Breast epithelium (tissue), 4 donors: ENCODE measurements at regions not wholly inside any gene's neighbourhood (a gene's known extent, or its start where the extent isn't known, plus 50 kb on each side); places are given as distances from the start of the nearest gene placed in this dataset.

Source experiments
- DNase-seq, 2 donors: peaks; one replicate each; pipeline ENCODE4 v3.0.0-alpha.2; 2019; ENCODE audit warnings: low spot score in 2 of 2
- H3K27ac ChIP-seq, 2 donors: fragments of 200-600 bp; sonication (generic) in 1 of 2; one replicate each; pipeline ENCODE4 v1.5.1; 2016 to 2019; ENCODE audit warnings: mild to moderate bottlenecking in 1 of 2
- H3K27me3 ChIP-seq, 2 donors: fragments of 200-600 bp; sonication (generic) in 1 of 2; one replicate each; pipeline versions ENCODE4 v1.5.1 to v1.6.0; 2017 to 2019; ENCODE audit warnings: control low read depth in 1 of 2, mild to moderate bottlenecking in 1 of 2
- H3K36me3 ChIP-seq: fragments of 200-600 bp; one replicate; pipeline ENCODE4 v1.5.1; 2019
- H3K4me1 ChIP-seq, 2 donors: fragments of 200-600 bp; sonication (generic); one replicate each; pipeline ENCODE4 v1.5.1; 2016 to 2019; ENCODE audit warnings: control low read depth in 1 of 2
- H3K4me3 ChIP-seq, 3 donors: fragments of 200-600 bp; sonication (generic); 1 replicate in 2 of 3; 2 replicates in 1 of 3; pipeline ENCODE4 v1.5.1; 2016 to 2019; ENCODE audit warnings: mild to moderate bottlenecking in 3 of 3, moderate library complexity in 2 of 3
- H3K9me3 ChIP-seq, 2 donors: fragments of 200-600 bp; sonication (generic) in 1 of 2; one replicate each; pipeline ENCODE4 v1.5.1; 2016 to 2019; ENCODE audit warnings: control low read depth in 1 of 2
- POLR2A ChIP-seq: fragments of 450-650 bp; IDR thresholded peaks from one replicate; pipeline ENCODE4 v1.6.1; 2016; ENCODE audit warnings: antibody characterized with exemption, mild to moderate bottlenecking, moderate library complexity
- POLR2AphosphoS5 ChIP-seq, 3 donors: sonication (generic); formaldehyde crosslinking; IDR thresholded peaks; one replicate each; pipeline ENCODE4 v1.6.1; 2017; ENCODE audit warnings: antibody characterized with exemption in 3 of 3
- intact Hi-C: fragments of 100-400 bp; cut with DNase I; formaldehyde crosslinking; loops from one replicate; pipeline ENCODE4 v1.15.1; 2023; ENCODE audit warnings: low total_unique reads
- TF ChIP-seq, protein P1 (sequence below), 3 donors: fragments of 450-650 bp; IDR thresholded peaks; one replicate each; pipeline ENCODE4 v1.5.1; 2016 to 2017; ENCODE audit warnings: antibody characterized with exemption in 3 of 3, mild to moderate bottlenecking in 3 of 3, moderate library complexity in 3 of 3

DNA sequence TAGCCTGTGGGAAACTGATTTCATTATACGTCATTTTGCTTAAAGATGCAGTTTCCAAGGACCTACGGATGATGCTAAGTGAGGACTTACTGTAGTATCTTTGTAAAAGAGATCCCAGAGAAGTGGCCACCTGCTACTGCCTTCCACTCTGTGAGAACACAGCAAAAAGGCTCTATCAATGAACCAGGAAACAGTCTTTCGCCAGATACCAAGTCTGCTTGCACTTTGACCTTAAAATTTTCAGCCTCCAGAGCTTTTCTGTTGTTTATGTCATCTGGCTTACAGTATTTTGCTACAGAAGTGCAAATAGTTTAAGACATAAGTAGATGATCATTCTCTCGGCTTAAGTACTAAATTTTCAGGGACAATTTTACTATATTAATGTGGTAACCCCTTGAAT is 847.9 kb upstream of the CHAC2 start:
- intact Hi-C loops: no loop called here
- Histone ChIP-seq H3K27me3 (no peaks in the 10 kb centered on the region), H3K9me3 (no peaks in the 10 kb centered on the region), H3K27ac (no peak overlapping the region), H3K4me1 (no peaks in the 10 kb centered on the region), H3K36me3 (no peaks in the 10 kb centered on the region), H3K4me3 (no peak overlapping the region)
- DNase-seq: no peak
- TF ChIP-seq POLR2AphosphoS5 (IDR thresholded peaks at IDR 0.05) (no peak), POLR2A (no peak)
- TF ChIP-seq, protein P1, sequence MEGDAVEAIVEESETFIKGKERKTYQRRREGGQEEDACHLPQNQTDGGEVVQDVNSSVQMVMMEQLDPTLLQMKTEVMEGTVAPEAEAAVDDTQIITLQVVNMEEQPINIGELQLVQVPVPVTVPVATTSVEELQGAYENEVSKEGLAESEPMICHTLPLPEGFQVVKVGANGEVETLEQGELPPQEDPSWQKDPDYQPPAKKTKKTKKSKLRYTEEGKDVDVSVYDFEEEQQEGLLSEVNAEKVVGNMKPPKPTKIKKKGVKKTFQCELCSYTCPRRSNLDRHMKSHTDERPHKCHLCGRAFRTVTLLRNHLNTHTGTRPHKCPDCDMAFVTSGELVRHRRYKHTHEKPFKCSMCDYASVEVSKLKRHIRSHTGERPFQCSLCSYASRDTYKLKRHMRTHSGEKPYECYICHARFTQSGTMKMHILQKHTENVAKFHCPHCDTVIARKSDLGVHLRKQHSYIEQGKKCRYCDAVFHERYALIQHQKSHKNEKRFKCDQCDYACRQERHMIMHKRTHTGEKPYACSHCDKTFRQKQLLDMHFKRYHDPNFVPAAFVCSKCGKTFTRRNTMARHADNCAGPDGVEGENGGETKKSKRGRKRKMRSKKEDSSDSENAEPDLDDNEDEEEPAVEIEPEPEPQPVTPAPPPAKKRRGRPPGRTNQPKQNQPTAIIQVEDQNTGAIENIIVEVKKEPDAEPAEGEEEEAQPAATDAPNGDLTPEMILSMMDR (IDR thresholded peaks at IDR 0.05): no peak

DNA sequence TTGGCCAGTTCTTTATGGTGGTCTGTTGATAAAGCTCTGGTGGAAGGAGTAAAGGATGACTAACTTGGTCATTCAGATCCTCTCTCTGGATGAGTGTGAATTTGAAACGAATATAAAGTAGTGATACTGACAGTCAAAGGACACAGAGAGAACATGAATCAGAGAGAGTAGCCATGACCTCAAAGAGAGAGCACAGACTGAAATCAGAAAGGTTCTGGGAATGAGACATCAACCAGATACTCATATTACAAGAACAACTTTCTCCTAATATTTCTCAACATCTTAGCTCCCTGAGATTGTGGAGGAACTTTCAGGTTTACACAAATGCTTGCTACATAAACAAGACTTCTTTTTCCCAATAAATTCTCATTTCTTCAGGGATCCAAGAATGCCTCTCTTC is 849.1 kb upstream of the CHAC2 start:
- DNase-seq: no peak
- H3K4me3 ChIP-seq: no peak overlapping the region
- H3K27ac ChIP-seq: no peak overlapping the region
- H3K9me3 ChIP-seq: no peaks in the 10 kb centered on the region
- no peaks in the 10 kb centered on the region for H3K4me1 ChIP-seq
- no peaks in the 10 kb centered on the region for H3K27me3 ChIP-seq
- no peaks in the 10 kb centered on the region for H3K36me3 ChIP-seq
- intact Hi-C loops: no loop called here
- no peak for TF ChIP-seq POLR2AphosphoS5 (IDR thresholded peaks at IDR 0.05)
- TF ChIP-seq, protein P1 (IDR thresholded peaks at IDR 0.05): no peak
- TF ChIP-seq POLR2A: no peak

DNA sequence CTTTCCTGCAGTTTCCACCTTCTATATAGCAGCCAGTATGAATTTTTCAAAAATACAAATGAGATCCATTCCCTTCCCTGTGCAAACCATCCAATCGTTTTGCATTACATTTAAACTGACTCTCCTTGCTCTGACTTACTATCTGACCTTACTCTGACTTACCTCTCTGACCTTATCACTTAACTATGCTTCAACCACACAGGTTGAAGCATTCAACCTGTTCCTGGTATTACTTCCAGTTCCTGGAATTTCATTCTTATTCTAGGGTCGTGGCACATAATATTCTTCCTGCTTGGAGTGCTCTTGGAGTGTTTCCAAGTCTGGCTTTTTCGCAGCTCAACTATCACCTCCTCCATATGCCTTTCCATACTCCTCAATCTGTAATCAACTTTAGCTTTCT is 850.6 kb upstream of the CHAC2 start:
- H3K4me3 ChIP-seq: no peak overlapping the region
- intact Hi-C loops: no loop called here

DNA sequence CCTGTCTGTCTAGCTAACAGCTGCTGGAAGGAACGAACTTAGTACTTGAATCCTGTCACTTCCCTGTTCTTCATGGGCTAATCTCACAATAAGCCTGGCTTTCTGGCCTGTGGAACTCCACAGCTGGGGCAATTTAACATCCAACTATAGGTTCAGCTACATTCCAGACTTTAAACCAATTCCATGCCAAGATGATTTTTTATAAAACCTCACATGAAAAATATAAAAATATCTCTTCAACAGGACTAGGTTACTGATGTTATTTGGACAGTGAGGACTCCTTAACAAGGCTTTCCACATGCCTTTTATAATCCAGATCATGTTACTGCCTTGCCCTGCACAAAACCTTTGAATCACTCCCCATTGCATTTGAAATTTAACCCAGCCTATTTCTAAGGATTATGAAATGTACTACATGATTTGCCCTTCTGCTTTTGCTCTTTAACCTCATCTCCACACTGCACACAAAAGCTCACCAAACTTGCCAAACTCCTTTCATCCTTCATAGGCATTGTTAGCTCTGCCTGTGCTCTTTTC is 863.2 kb upstream of the CHAC2 start:
- Histone ChIP-seq H3K36me3 (no peaks in the 10 kb centered on the region), H3K27me3 (no peaks in the 10 kb centered on the region), H3K4me3 (no peak overlapping the region), H3K27ac (no peak overlapping the region), H3K9me3 (peaks cover 0 to 25% of the 10 kb centered on the region in 2 donors), H3K4me1 (no peaks in the 10 kb centered on the region)
- intact Hi-C loops: no loop called here
- DNase-seq: no peak
- TF ChIP-seq POLR2A (no peak), POLR2AphosphoS5 (IDR thresholded peaks at IDR 0.05) (no peak)
- TF ChIP-seq, protein P1 (IDR thresholded peaks at IDR 0.05): no peak

More for the DNA sequence above, 850.6 kb upstream of the CHAC2 start:
- Histone ChIP-seq H3K36me3 (no peaks in the 10 kb centered on the region), H3K27me3 (no peaks in the 10 kb centered on the region), H3K4me1 (no peaks in the 10 kb centered on the region), H3K9me3 (no peaks in the 10 kb centered on the region), H3K27ac (no peak overlapping the region)
- no peak for TF ChIP-seq POLR2AphosphoS5 (IDR thresholded peaks at IDR 0.05)
- TF ChIP-seq, protein P1 (IDR thresholded peaks at IDR 0.05): no peak
- TF ChIP-seq POLR2A: no peak
- no peak for DNase-seq

- no peak for DNase-seq
- Histone ChIP-seq H3K4me1 (no peaks in the 10 kb centered on the region), H3K27me3 (no peaks in the 10 kb centered on the region), H3K36me3 (no peaks in the 10 kb centered on the region), H3K9me3 (peaks cover 7 to 41% of the 10 kb centered on the region in 2 donors), H3K4me3 (no peak overlapping the region), H3K27ac (no peak overlapping the region)
- TF ChIP-seq POLR2AphosphoS5 (IDR thresholded peaks at IDR 0.05) (no peak), POLR2A (no peak)
- TF ChIP-seq, protein P1 (IDR thresholded peaks at IDR 0.05): no peak
- intact Hi-C loops: loop anchor here (10.0 kb wide), 1 partner anchor 1303 kb away; no protein-coding TSS in a partner anchor
These were observed 870.0 kb upstream of the CHAC2 start for GRCh38 chr2:52897511-52898044.
